GM12874 (cell line): ENCODE measurements at regions not wholly inside any gene's neighbourhood (a gene's known extent, or its start where the extent isn't known, plus 50 kb on each side); places are given as distances from the start of the nearest gene placed in this dataset.

Experiments used
- TF ChIP-seq, protein P1 (sequence below): IDR thresholded peaks from 2 replicates; pipeline ENCODE4 v1.5.1; 2011; ENCODE audit warnings: low read depth, mild to moderate bottlenecking, control low read depth, low read length, moderate library complexity; ENCODE audit not compliant: insufficient read depth

DNA sequence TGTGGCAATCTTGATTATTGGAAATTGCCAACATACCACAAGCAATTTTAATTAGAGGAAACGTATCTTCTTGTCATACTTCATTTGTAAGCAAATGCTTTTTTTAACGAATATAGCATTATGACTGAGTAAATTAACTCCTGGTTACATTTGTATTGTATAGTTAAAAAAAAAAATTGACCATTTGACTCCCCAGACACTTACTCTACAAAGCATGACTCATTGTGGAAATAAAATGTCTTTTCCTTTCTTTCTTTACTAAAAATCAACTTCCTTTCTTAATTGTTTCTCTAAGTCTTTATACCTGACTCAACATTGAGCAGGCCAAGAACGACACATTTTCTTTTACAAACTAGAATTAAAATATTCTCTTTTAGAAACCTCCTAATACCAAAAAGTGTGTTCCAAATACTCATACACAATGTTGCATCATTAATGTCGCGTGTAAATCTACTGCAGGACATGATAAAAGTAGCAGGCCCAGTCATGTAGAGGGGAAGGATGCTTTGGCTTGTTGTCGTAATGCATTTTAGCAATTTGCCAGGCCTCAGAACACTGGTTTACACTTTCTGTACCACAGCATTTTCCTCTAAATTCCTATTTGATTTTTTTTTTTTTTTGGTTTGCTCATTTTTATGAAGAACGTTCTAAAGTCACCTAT lies 349.6 kb upstream of the KCNH7 start:
- TF ChIP-seq, protein P1, sequence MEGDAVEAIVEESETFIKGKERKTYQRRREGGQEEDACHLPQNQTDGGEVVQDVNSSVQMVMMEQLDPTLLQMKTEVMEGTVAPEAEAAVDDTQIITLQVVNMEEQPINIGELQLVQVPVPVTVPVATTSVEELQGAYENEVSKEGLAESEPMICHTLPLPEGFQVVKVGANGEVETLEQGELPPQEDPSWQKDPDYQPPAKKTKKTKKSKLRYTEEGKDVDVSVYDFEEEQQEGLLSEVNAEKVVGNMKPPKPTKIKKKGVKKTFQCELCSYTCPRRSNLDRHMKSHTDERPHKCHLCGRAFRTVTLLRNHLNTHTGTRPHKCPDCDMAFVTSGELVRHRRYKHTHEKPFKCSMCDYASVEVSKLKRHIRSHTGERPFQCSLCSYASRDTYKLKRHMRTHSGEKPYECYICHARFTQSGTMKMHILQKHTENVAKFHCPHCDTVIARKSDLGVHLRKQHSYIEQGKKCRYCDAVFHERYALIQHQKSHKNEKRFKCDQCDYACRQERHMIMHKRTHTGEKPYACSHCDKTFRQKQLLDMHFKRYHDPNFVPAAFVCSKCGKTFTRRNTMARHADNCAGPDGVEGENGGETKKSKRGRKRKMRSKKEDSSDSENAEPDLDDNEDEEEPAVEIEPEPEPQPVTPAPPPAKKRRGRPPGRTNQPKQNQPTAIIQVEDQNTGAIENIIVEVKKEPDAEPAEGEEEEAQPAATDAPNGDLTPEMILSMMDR: no peak

DNA sequence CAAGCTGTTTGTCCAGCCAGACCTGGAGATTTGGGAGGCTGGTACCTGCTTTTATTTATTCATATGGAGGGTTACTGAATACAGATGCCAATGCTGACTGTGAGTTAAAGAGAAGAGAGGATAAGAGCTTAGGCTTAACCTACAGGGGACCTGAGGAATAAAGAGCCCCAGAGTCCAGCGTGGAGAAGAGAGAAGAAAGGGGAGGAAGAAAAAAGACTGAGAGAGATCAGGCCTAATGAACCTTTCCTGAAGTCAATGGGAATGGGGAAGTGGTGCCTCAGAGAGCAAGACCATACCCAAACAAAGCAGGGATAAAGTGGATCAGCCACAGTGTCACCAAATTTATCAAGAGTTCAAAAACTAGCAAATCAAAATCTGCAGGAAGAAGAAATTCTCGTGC lies 348.6 kb upstream of the KCNH7 start:
- TF ChIP-seq, protein P1: no peak

DNA sequence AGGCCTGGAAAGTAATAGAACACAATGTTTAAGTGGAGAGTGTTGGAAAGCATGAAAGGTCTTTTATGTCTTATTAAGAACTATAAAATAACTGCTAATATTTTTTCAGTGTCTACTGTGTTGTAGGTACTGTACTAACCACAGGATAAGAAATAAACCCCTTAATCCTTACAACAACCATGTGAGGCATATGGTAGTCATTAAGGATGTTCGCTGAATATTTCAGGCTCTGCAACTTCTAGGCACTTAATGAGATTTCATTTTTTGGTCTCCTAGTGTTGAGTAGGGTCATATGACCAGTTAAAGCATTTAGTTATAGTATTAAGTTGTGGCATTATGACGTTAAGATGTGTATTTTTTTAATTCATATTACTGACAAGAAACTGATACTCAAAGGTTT lies 346.6 kb upstream of the KCNH7 start:
- TF ChIP-seq, protein P1: no peak

DNA sequence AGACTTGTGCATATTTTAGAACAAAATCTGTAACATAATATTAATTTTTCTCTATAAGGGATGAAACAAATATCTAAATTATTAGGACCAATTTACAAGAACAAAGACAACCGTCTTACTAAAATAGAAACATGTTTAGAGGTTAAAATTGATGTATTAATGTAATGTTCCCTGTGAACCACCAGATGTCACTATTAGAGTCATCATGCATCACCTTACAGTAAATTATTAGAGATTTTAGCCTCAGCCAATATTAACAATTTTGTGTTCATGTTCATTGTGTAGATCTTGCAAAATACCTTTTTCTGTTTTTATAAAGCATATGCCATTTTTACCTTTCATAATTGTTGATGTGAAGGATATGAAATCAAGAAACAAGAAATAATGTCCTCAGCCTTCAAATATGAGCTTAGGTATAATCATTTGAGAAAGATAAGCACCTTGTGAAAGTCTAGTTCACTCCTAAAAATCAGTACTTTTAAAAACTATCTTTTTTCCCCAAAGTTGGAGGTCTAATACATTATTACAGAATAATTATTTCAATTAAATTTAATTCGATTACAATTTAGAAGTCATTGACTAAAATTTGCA lies 344.3 kb upstream of the KCNH7 start:
- TF ChIP-seq, protein P1: peak; percentile 31; the same call in 1 of the 2 replicates

DNA sequence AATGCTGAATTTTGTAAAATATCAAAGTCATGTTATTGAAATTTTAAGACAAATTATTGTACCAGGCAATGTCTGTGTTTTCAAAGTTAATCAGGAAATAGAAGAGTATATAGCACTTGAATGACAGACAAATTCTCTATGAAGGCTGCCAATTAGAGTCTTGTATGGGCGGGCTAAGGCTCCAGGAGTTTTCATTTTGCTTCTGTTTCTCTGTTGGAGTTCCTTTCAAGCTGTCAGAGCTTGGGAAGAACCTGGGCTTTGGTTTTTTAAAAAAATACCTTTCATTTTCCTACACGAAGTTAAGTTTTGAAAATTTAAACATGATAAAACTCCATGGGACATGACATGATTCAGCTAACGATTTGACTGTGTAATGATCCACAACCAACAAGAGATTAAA lies 339.0 kb upstream of the KCNH7 start:
- TF ChIP-seq, protein P1: no peak

DNA sequence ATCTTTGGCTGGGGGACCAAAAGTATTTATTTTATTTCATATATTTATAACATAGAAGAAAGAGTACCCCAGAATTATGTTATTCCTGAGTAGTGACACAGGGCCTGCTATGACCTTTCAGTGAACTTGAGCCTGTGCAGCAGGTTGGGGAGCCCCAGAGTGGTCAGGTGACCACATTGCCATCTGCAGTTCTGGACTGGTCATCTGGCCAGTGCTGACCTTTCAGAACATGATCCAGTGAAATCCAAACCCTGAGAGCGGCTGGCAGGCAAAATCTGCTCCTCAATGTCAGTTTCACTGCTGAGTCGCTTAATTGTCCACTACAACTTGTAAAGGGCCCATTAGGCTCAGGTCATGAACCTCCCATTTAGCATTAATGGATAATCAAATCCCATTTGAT lies 336.7 kb upstream of the KCNH7 start:
- TF ChIP-seq, protein P1: no peak

DNA sequence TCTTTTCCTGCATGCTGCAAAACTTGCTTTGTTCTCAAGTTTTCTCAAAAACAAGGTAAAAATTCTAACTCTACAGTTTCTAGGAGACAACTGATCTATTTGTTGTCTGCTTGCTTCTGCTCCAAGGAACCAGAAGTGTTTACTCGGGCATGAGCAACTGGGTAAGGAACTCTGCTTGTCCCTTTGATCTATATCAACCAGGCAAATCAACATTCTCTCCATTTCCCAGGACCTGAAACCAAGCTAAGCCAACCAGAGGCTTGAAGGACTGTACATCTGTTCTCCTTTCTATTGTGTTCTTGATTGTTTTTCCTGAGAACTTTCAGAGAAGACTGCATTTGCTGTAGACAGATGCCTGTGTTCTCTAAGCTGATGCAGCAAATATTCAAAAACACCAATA lies 335.0 kb upstream of the KCNH7 start:
- TF ChIP-seq, protein P1: no peak
